Stromal cell of bone marrow (primary cell): ENCODE measurements at regions not wholly inside any gene's neighbourhood (a gene's known extent, or its start where the extent isn't known, plus 50 kb on each side); places are given as distances from the start of the nearest gene placed in this dataset.
"Not testable (repeated sequence)": the region's sequence is repeated elsewhere in the genome, so short reads cannot be mapped to it uniquely, and the experiment has no call there.

Source experiments
- DNase-seq: peaks from one replicate; pipeline ENCODE4 v3.0.0-alpha.2; 2012; ENCODE audit warnings: low read depth

- no peak for DNase-seq
Observed at GRCh38 chrX:54615109-54615508, 85.1 kb downstream of the GNL3L start.

GRCh38 chrX:54633641-54634040, 103.6 kb downstream of the GNL3L start:
- DNase-seq, result peak; percentile 6

GRCh38 chrX:54639018-54639345, 109.0 kb downstream of the GNL3L start:
- DNase-seq, result no peak

- DNase-seq, result peak; percentile 92
Observed at GRCh38 chrX:54639346-54640102, 109.5 kb downstream of the GNL3L start.

GRCh38 chrX:54640103-54640690, 110.2 kb downstream of the GNL3L start:
- DNase-seq, result peak; percentile 3

- DNase-seq, result peak; percentile 13
Observed at GRCh38 chrX:54640736-54641135, 110.7 kb downstream of the GNL3L start.

GRCh38 chrX:54641530-54641929, 111.5 kb downstream of the GNL3L start:
- no peak for DNase-seq

- DNase-seq, result not testable (repeated sequence)
Observed at GRCh38 chrX:54647607-54648006, 117.6 kb downstream of the GNL3L start.

GRCh38 chrX:54659547-54659946, 129.5 kb downstream of the GNL3L start:
- no peak for DNase-seq

- DNase-seq, result no peak
Observed at GRCh38 chrX:54675762-54676161, 122.3 kb downstream of the ITIH6 start.

GRCh38 chrX:54695231-54695630, 102.8 kb downstream of the ITIH6 start:
- peak; percentile 8 for DNase-seq

- no peak for DNase-seq
Observed at GRCh38 chrX:54695816-54696487, 102.1 kb downstream of the ITIH6 start.
